ENCODE measurements at regions not wholly inside any gene's neighbourhood (a gene's known extent, or its start where the extent isn't known, plus 50 kb on each side); places are given as distances from the start of the nearest gene placed in this dataset.

DNA sequence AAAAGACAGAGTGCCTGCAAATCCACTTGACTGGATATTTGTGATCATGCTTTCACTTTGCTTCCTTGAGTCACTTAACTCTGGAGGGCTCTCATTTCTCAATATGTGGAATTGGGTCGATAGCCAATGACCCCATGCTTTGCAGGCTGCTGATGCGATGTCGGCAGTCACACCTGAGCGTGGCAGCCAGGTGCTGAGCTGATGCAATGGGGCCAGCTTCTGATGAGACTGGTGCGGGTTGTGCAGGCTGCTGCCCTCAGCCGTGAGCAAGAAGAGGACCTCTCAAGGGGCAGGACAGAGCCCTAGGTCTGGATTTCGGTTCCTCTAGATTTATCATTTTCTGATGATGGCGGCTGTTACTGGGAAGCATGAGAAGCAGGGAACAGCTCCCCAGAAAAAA is 334.1 kb downstream of the TEX29 start:
- H3K4me1 ChIP-seq (ENCODE audit: insufficient read depth, low read length, poor library complexity, severe bottlenecking), result no peaks in the 10 kb centered on the region
- no peaks in the 10 kb centered on the region for H3K9me3 ChIP-seq (ENCODE audit: low read length)
- no peak overlapping the region for H3K4me3 ChIP-seq (ENCODE audit: low read depth, low read length, poor library complexity, severe bottlenecking)
- intact Hi-C loops (cut with micrococcal nuclease; ENCODE audit: unreplicated experiment), result no loop called here
- H3K36me3 ChIP-seq (ENCODE audit: insufficient read depth, low read length), result no peaks in the 10 kb centered on the region
- no peaks in the 10 kb centered on the region for H3K79me2 ChIP-seq (ENCODE audit: insufficient read depth, low read depth, low read length)
- H3K9me2 ChIP-seq (ENCODE audit: insufficient read depth, low read length), result no peaks in the 10 kb centered on the region
- ChIA-PET CTCF (ENCODE audit: unreplicated experiment) (no interaction called here), POLR2A (no interaction called here)
- H2AFZ ChIP-seq (ENCODE audit: low read length), result no peak overlapping the region
- H3K4me2 ChIP-seq (ENCODE audit: low read length), result no peak overlapping the region
- TF ChIP-seq CTCF (conservative IDR thresholded peaks at IDR 0.05; ENCODE audit: low read length) (no peak), EZH2phosphoT487 (IDR thresholded peaks at IDR 0.05; ENCODE audit: borderline replicate concordance, low read depth, low read length) (no peak)
- H4K20me1 ChIP-seq (ENCODE audit: insufficient read depth, low read length), result no peaks in the 10 kb centered on the region
- no TSS peak for BruUV-seq (replicated peaks)
- H3K27ac ChIP-seq (ENCODE audit: low read depth, low read length, poor library complexity, severe bottlenecking), result no peak overlapping the region
- no peak for DNase-seq (ENCODE audit: low spot score)

- no peak for DNase-seq (ENCODE audit: low spot score)
- no peaks in the 10 kb centered on the region for H3K4me1 ChIP-seq (ENCODE audit: insufficient read depth, low read length, poor library complexity, severe bottlenecking)
- no peaks in the 10 kb centered on the region for H4K20me1 ChIP-seq (ENCODE audit: insufficient read depth, low read length)
- no peaks in the 10 kb centered on the region for H3K9me2 ChIP-seq (ENCODE audit: insufficient read depth, low read length)
- intact Hi-C loops (cut with micrococcal nuclease; ENCODE audit: unreplicated experiment), result no loop called here
- H3K4me2 ChIP-seq (ENCODE audit: low read length), result no peak overlapping the region
- TF ChIP-seq EZH2phosphoT487 (IDR thresholded peaks at IDR 0.05; ENCODE audit: borderline replicate concordance, low read depth, low read length) (no peak), CTCF (conservative IDR thresholded peaks at IDR 0.05; ENCODE audit: low read length) (no peak)
- POLR2A ChIA-PET, result no interaction called here
- no peaks in the 10 kb centered on the region for H3K36me3 ChIP-seq (ENCODE audit: insufficient read depth, low read length)
- H3K4me3 ChIP-seq (ENCODE audit: low read depth, low read length, poor library complexity, severe bottlenecking), result no peak overlapping the region
- no peaks in the 10 kb centered on the region for H3K9me3 ChIP-seq (ENCODE audit: low read length)
- CTCF ChIA-PET (ENCODE audit: unreplicated experiment), result no interaction called here
- no peak overlapping the region for H2AFZ ChIP-seq (ENCODE audit: low read length)
- BruUV-seq (replicated peaks), result no TSS peak
- no peaks in the 10 kb centered on the region for H3K79me2 ChIP-seq (ENCODE audit: insufficient read depth, low read depth, low read length)
- H3K27ac ChIP-seq (ENCODE audit: low read depth, low read length, poor library complexity, severe bottlenecking), result no peak overlapping the region
Observed at GRCh38 chr13:111656439-111656838, 336.0 kb downstream of the TEX29 start.

- no TSS peak for BruUV-seq (replicated peaks)
- H3K4me1 ChIP-seq (ENCODE audit: insufficient read depth, low read length, poor library complexity, severe bottlenecking), result no peaks in the 10 kb centered on the region
- intact Hi-C loops (cut with micrococcal nuclease; ENCODE audit: unreplicated experiment), result no loop called here
- H3K9me3 ChIP-seq (ENCODE audit: low read length), result no peaks in the 10 kb centered on the region
- POLR2A ChIA-PET, result no interaction called here
- no peak overlapping the region for H3K4me2 ChIP-seq (ENCODE audit: low read length)
- H2AFZ ChIP-seq (ENCODE audit: low read length), result no peak overlapping the region
- H3K4me3 ChIP-seq (ENCODE audit: low read depth, low read length, poor library complexity, severe bottlenecking), result no peak overlapping the region
- H3K9me2 ChIP-seq (ENCODE audit: insufficient read depth, low read length), result no peaks in the 10 kb centered on the region
- no peaks in the 10 kb centered on the region for H3K79me2 ChIP-seq (ENCODE audit: insufficient read depth, low read depth, low read length)
- H3K27ac ChIP-seq (ENCODE audit: low read depth, low read length, poor library complexity, severe bottlenecking), result no peak overlapping the region
- no peaks in the 10 kb centered on the region for H3K36me3 ChIP-seq (ENCODE audit: insufficient read depth, low read length)
- H4K20me1 ChIP-seq (ENCODE audit: insufficient read depth, low read length), result no peaks in the 10 kb centered on the region
- CTCF ChIA-PET (ENCODE audit: unreplicated experiment), result no interaction called here
- TF ChIP-seq CTCF (conservative IDR thresholded peaks at IDR 0.05; ENCODE audit: low read length) (no peak), EZH2phosphoT487 (IDR thresholded peaks at IDR 0.05; ENCODE audit: borderline replicate concordance, low read depth, low read length) (no peak)
- no peak for DNase-seq (ENCODE audit: low spot score)
Observed at GRCh38 chr13:111657013-111657412, 336.6 kb downstream of the TEX29 start.
